Small intestine (tissue), 7 donors: ENCODE measurements at regions not wholly inside any gene's neighbourhood (a gene's known extent, or its start where the extent isn't known, plus 50 kb on each side); places are given as distances from the start of the nearest gene placed in this dataset.
A peak's percentile ranks its signal among the peaks of the same experiment; 100 is the strongest.
"Not testable (repeated sequence)": the region's sequence is repeated elsewhere in the genome, so short reads cannot be mapped to it uniquely, and the experiment has no call there.

Experiments used
- DNase-seq, 2 donors: peaks; one replicate each; pipeline versions ENCODE4 v3.0.0 to v3.0.0-alpha.2; 2013
- FAIRE-seq: peaks from 2 replicates; lab custom pipeline; 2012; peaks lifted over from hg19 to GRCh38; lab: Jason Lieb, UNC
- H3K27ac ChIP-seq, 3 donors: one replicate each; pipeline ENCODE4 v1.5.1; 2013; ENCODE audit warnings: low read length in 2 of 3, mild to moderate bottlenecking in 2 of 3, control low read depth in 1 of 3, inconsistent platforms in 1 of 3, low read depth in 1 of 3, moderate library complexity in 1 of 3
- H3K27me3 ChIP-seq, 3 donors: one replicate each; pipeline ENCODE4 v1.6.1; 2013; ENCODE audit warnings: low read length in 3 of 3, inconsistent platforms in 1 of 3; ENCODE audit not compliant: control insufficient read depth in 3 of 3, insufficient read depth in 3 of 3
- H3K36me3 ChIP-seq, 3 donors: one replicate each; pipeline ENCODE4 v1.6.1; 2013; ENCODE audit warnings: low read length in 3 of 3, inconsistent platforms in 1 of 3, low read depth in 1 of 3, mild to moderate bottlenecking in 1 of 3, moderate library complexity in 1 of 3; ENCODE audit not compliant: control insufficient read depth in 3 of 3, insufficient read depth in 2 of 3
- H3K4me1 ChIP-seq, 3 donors: one replicate each; pipeline ENCODE4 v1.6.1; 2013; ENCODE audit warnings: low read length in 2 of 3, inconsistent platforms in 1 of 3, low read depth in 1 of 3, mild to moderate bottlenecking in 1 of 3, moderate library complexity in 1 of 3; ENCODE audit not compliant: control insufficient read depth in 3 of 3, insufficient read depth in 2 of 3
- H3K4me3 ChIP-seq, 3 donors: one replicate each; pipeline ENCODE4 v1.5.1; 2013; ENCODE audit warnings: low read length in 3 of 3, control low read depth in 1 of 3, inconsistent platforms in 1 of 3, low read depth in 1 of 3, mild to moderate bottlenecking in 1 of 3, moderate library complexity in 1 of 3
- H3K9me3 ChIP-seq, 2 donors: one replicate each; pipeline ENCODE4 v1.6.1; 2013; ENCODE audit warnings: low read depth in 1 of 2, low read length in 1 of 2; ENCODE audit not compliant: control insufficient read depth in 2 of 2, insufficient read depth in 1 of 2
- WGBS, 3 donors: extraction: QIAGEN DNeasy Blood & Tissue Kit; methylation state at CpG; one replicate each; pipeline ENCODE4 v1.1.7; 2013; 5-methylcytosine and 5-hydroxymethylcytosine counted together
- donor health status: healthy with polysubstance abuse.
- donor health status: control.
- donor health status: control.
- donor health status: Bipolar disorder and iron deficiency.
- donor health status: healthy.

DNA sequence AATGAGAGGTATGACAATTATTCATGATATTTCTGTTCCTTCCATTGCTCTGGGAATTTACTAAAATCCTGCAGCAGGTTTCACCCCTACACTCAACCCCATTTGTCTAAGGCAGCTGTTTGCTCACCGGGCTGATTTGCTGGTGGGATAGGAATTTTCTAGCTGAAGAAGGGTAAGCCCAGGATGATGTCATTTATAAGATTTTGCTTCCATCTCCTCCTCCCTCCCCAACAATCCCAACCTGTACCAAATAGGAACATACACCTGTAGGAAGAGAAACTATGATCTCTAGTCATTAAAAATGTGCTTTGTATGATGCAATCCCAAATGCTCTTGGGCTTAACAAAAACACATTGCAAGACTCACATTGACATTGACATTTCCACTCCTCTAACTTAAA lies 247.2 kb downstream of the BCL2L11 start:
- H3K4me3 ChIP-seq, H3K27ac ChIP-seq, DNase-seq, H3K36me3 ChIP-seq, H3K4me1 ChIP-seq, H3K27me3 ChIP-seq, FAIRE-seq, H3K9me3 ChIP-seq: not testable (repeated sequence)
- 86 to 100% (median 90%) methylated on average over 1 of the region's 1 CpG for WGBS, 3 donors

DNA sequence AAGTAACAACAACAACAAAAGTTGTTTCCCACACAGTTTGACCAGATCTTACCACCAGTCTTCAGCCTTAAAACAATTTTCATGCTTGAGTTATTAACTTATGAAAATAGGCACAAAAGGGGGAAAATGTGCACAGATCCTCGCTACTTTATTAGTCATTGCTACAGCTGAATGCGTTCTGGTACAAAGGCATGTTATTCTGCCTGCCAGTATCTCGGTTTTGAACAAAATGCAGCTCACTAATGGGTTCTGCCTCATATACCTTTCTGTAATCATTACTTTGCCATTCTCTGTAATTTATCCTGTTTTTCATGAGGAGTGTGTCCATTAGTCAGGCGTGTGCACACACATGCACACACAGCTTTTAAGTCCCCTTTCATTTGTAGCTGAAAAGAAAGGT lies 247.6 kb downstream of the BCL2L11 start:
- not testable (repeated sequence) for DNase-seq, FAIRE-seq, H3K27ac ChIP-seq, H3K9me3 ChIP-seq, H3K4me3 ChIP-seq, H3K27me3 ChIP-seq, H3K36me3 ChIP-seq, H3K4me1 ChIP-seq
- no CpG with 5 or more reads among the region's 4 CpGs for WGBS, 3 donors

DNA sequence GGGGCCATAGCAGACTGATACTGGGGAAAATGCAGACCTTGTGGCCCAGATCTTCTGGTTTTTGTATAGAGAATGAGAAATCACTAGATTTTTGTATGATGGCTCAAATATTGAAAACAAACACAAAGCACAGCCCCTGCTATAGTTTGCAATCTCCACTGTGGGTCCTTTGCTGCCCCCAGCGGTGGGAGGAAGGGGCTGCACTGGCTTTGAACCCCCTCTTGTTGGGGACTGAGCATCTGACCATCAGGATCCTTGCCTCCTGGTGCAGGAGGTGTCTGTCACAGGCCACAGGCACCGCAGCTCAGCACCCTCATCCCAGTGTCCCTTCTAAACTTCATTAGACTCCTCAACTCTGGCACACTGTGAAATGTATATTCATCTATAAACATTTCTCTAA lies 252.3 kb downstream of the BCL2L11 start:
- not testable (repeated sequence) for H3K36me3 ChIP-seq, H3K4me3 ChIP-seq, H3K27me3 ChIP-seq, H3K27ac ChIP-seq, DNase-seq, FAIRE-seq, H3K9me3 ChIP-seq, H3K4me1 ChIP-seq
- WGBS, 3 donors = no CpG with 5 or more reads among the region's 2 CpGs

DNA sequence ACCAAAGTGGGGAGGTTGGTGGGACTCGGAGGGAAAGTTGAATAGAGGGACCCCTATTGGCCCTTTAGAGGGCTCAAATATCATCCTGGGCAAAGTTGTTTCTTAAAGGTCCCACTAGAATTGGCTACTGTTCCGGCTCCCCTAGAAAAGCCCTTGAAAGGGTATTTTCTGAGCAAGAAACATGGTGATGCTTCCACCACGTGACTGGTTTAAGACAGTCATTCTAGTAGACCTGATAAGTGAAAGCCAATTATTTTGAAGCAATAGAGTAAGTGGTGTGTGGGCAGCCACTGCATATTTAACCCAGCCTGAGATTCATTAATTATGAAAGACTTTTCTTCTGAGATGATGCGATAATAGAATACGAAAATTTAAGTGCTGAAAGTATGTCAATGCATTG lies 253.3 kb downstream of the BCL2L11 start:
- 88 to 93% (median 91%) methylated on average over 4 to 5 of the region's 5 CpGs for WGBS, 3 donors
- not testable (repeated sequence) for H3K4me1 ChIP-seq, H3K9me3 ChIP-seq, H3K27me3 ChIP-seq, H3K27ac ChIP-seq, H3K36me3 ChIP-seq, DNase-seq, H3K4me3 ChIP-seq, FAIRE-seq

DNA sequence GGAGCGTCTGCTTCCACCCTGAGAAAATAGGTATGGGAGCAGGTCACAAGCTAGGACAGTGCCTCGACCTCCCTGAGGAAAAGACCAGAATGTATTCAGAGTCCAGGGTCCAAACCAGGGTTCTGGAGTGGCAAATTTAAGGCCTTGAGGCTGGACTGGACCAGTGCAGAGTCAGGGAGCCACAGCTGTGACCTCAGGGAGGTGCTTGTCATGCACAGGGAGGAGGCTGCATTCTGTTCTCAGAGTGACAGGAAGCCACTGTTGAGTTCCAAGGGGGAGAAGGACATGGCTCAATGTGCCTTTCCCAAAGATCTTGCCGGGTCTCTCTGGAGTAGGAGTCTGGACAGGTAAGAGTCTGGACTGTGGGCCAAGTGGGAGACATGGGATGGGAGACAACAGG lies 254.0 kb downstream of the BCL2L11 start:
- WGBS, 3 donors = 82 to 100% (median 92%) methylated on average over 1 to 2 of the region's 3 CpGs
- not testable (repeated sequence) for H3K36me3 ChIP-seq, H3K27ac ChIP-seq, H3K4me3 ChIP-seq, FAIRE-seq, DNase-seq, H3K4me1 ChIP-seq, H3K9me3 ChIP-seq, H3K27me3 ChIP-seq

DNA sequence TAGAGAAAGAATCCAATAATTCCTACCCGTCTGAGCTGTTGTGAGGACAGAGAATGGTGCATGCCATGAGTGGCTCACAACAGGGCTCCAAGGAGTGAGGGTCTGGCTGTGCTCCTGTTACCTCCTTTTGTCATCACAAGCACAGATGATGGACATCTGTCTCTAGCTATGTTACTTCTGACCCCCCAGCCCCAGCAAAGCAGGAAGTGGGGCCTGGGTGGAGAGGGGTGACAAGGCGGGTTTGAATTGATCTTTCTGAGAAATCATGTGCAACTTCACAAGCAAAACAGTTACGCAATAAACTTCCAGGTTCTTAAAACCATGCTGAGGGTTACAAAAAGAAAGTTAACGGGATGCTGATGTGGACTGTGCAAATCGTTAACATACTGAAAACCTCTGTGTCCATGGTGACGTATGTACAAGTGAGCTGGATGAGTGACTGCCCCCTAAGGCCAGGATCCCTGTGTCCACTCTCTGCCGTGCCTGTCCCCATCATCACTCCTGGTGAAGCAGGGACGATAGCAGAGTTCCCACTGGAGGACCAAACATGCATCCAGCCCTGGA lies 254.7 kb downstream of the BCL2L11 start:
- not testable (repeated sequence) for H3K36me3 ChIP-seq, H3K27me3 ChIP-seq, H3K27ac ChIP-seq, H3K4me3 ChIP-seq, H3K9me3 ChIP-seq, FAIRE-seq, H3K4me1 ChIP-seq, DNase-seq
- 86 to 96% (median 95%) methylated on average over 7 of the region's 8 CpGs for WGBS, 3 donors

DNA sequence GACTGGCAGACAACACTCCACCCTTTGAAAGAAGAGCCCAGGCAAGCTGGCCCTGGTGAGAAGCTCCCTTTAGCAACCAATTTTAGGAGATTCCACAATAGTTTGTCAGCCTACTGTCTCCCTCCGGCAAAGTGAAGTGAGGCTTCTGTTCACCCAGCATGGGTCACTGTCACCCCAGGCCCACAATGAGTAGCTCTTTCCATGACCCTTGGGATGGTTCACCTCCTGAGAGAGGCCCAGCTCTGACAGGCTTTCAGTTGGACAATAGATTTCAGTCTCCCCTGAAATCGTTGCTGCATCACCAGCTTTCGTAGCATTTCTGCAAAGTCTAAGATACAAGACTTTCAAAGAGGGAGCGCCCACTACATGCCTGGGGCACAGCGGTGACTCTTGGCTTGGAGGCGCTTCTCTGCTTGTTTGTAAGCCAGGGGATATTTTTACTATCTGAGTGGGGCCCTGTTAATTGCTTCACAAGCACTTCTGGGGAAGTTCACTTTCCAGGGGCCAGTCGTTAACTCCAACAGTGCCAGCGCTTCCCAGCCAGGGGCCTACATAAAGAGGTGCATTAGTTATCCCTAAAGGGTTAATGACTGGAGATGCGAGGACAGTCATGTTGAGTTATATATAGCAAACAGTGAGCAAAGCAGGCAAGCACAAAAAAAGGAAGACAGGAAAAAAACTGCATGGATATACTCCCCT lies 255.7 kb downstream of the BCL2L11 start:
- not testable (repeated sequence) for DNase-seq, H3K36me3 ChIP-seq, H3K27me3 ChIP-seq, H3K4me1 ChIP-seq, FAIRE-seq, H3K4me3 ChIP-seq, H3K9me3 ChIP-seq, H3K27ac ChIP-seq
- 64 to 69% (median 66%) methylated on average over 2 to 3 of the region's 9 CpGs for WGBS, 3 donors

DNA sequence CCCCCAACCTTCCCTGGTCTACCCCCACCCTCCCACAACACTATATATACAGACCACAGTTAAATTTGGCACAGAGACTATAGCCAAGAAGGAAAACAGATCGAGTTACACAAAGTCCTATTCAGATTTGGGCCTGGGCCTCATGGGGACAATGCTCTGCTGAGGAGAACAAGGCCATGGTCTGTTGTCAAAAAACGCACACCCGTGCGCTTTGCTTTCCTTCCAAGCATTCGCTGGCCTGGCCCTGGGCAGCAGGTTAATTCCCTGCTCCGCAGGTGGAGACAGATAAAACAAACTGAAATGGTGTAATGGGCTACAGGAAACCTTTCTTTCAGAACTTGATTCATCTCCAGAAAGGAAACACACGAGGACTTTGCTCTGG lies 256.2 kb downstream of the BCL2L11 start:
- 38 to 44% (median 39%) methylated on average over 5 of the region's 7 CpGs for WGBS, 3 donors
- H3K27ac ChIP-seq, FAIRE-seq: not testable (repeated sequence)

More for the DNA sequence above, 256.2 kb downstream of the BCL2L11 start:
- not testable (repeated sequence) for H3K36me3 ChIP-seq, H3K27me3 ChIP-seq, H3K4me3 ChIP-seq, H3K4me1 ChIP-seq, H3K9me3 ChIP-seq
- DNase-seq = peak in 1 of 2 donors; percentile 42
